DMS153 treated with DMSO at 0.1 percent for 48 hours (cell line): ENCODE measurements at regions not wholly inside any gene's neighbourhood (a gene's known extent, or its start where the extent isn't known, plus 50 kb on each side); places are given as distances from the start of the nearest gene placed in this dataset.
"Not testable (repeated sequence)": the region's sequence is repeated elsewhere in the genome, so short reads cannot be mapped to it uniquely, and the experiment has no call there.

Experiments
- DNase-seq: peaks from one replicate; lab custom pipeline; 2025; ENCODE audit not compliant: unreplicated experiment; lab: John Stamatoyannopoulos, UW

- no peak for DNase-seq
Measured at GRCh38 chr14:86943391-86944365, 1049.3 kb downstream of the GALC start.

- no peak for DNase-seq
Measured at GRCh38 chr14:86942936-86943335, 1050.0 kb downstream of the GALC start.

- DNase-seq = no peak
Measured at GRCh38 chr14:86940106-86940505, 1052.9 kb downstream of the GALC start.

- no peak for DNase-seq
Measured at GRCh38 chr14:86938320-86938719, 1054.7 kb downstream of the GALC start.

- no peak for DNase-seq
Measured at GRCh38 chr14:86936556-86936955, 1056.4 kb downstream of the GALC start.

GRCh38 chr14:86935241-86935885 lies 1057.6 kb downstream of the GALC start:
- DNase-seq = no peak

- DNase-seq = no peak
Measured at GRCh38 chr14:86933958-86934595, 1058.9 kb downstream of the GALC start.

GRCh38 chr14:86933460-86933859 lies 1059.5 kb downstream of the GALC start:
- no peak for DNase-seq

GRCh38 chr14:86915406-86915805 lies 1077.6 kb downstream of the GALC start:
- DNase-seq = no peak

GRCh38 chr14:86912709-86913108 lies 1080.3 kb downstream of the GALC start:
- DNase-seq = no peak

- no peak for DNase-seq
Measured at GRCh38 chr14:86911486-86911885, 1081.5 kb downstream of the GALC start.

- not testable (repeated sequence) for DNase-seq
Measured at GRCh38 chr14:86905386-86905926, 1087.5 kb downstream of the GALC start.

GRCh38 chr14:86902176-86902950 lies 1090.6 kb downstream of the GALC start:
- no peak for DNase-seq

- DNase-seq = no peak
Measured at GRCh38 chr14:86897704-86898513, 1095.1 kb downstream of the GALC start.

GRCh38 chr14:86897224-86897623 lies 1095.8 kb downstream of the GALC start:
- DNase-seq = no peak

GRCh38 chr14:86896701-86897100 lies 1096.3 kb downstream of the GALC start:
- DNase-seq = no peak

GRCh38 chr14:86892152-86892956 lies 1100.6 kb downstream of the GALC start:
- no peak for DNase-seq

- DNase-seq = no peak
Measured at GRCh38 chr14:86885280-86885679, 1107.7 kb downstream of the GALC start.

- no peak for DNase-seq
Measured at GRCh38 chr14:86884498-86884897, 1108.5 kb downstream of the GALC start.
